ENCODE measurements at regions not wholly inside any gene's neighbourhood (a gene's known extent, or its start where the extent isn't known, plus 50 kb on each side); places are given as distances from the start of the nearest gene placed in this dataset.

GRCh38 chr21:14767192-14767852 is 221.2 kb upstream of the SAMSN1 start:
- dilution Hi-C loops (cut with MboI; ENCODE audit: extremely low pct_ligation_motif_present, low sequenced_read_pairs), result loop anchor here (25.0 kb wide), 1 partner anchor 330 kb away; no protein-coding TSS in a partner anchor
- H4K20me1 ChIP-seq (ENCODE audit: control insufficient read depth, extremely low read depth, insufficient read depth, low read length), result no peaks in the 10 kb centered on the region
- H3K27me3 ChIP-seq (ENCODE audit: control insufficient read depth, extremely low read depth, insufficient read depth, low read length), result no peaks in the 10 kb centered on the region
- H3K36me3 ChIP-seq (ENCODE audit: control insufficient read depth in 2 of 2, extremely low read depth in 1 of 2, insufficient read depth in 2 of 2, low read length in 2 of 2), result no peaks in the 10 kb centered on the region
- no peaks in the 10 kb centered on the region for H3K9me3 ChIP-seq (ENCODE audit: control insufficient read depth, low read depth, low read length)
- no peak overlapping the region for H3K27ac ChIP-seq (ENCODE audit: control insufficient read depth, insufficient read depth, low read length)
- FAIRE-seq, result no peak
- no peak overlapping the region for H3K4me2 ChIP-seq (ENCODE audit: control insufficient read depth, extremely low read depth, insufficient read depth, low read depth, low read length)
- no peak overlapping the region for H2AFZ ChIP-seq (ENCODE audit: control insufficient read depth, low read length)
- no peaks in the 10 kb centered on the region for H3K9me1 ChIP-seq (ENCODE audit: control insufficient read depth, extremely low read depth, insufficient read depth, low read length)
- H3K4me1 ChIP-seq (ENCODE audit: control insufficient read depth, extremely low read depth, insufficient read depth, low read length), result no peaks in the 10 kb centered on the region
- H3K9ac ChIP-seq (ENCODE audit: control insufficient read depth, extremely low read depth, insufficient read depth, low read length), result no peak overlapping the region
- TF ChIP-seq CTCF (optimal IDR thresholded peaks at IDR 0.05 in 1 of 3, IDR thresholded peaks at IDR 0.05 in 1 of 3, conservative IDR thresholded peaks at IDR 0.05 in 1 of 3; ENCODE audit: extremely low read depth in 1 of 3, insufficient read depth in 2 of 3, low read length in 3 of 3), result no peak
- no peak for TF ChIP-seq EZH2 (IDR thresholded peaks at IDR 0.05; ENCODE audit: low read length)
- no peak for DNase-seq (ENCODE audit: low read depth, low spot score)
- H3K79me2 ChIP-seq (ENCODE audit: control insufficient read depth, insufficient read depth, low read length), result no peaks in the 10 kb centered on the region
- H3K4me3 ChIP-seq (ENCODE audit: control insufficient read depth in 2 of 3, extremely low read depth in 1 of 3, insufficient read depth in 2 of 3, low read depth in 1 of 3, low read length in 3 of 3), result no peak overlapping the region

- Histone ChIP-seq H3K36me3 (ENCODE audit: control insufficient read depth in 2 of 2, extremely low read depth in 1 of 2, insufficient read depth in 2 of 2, low read length in 2 of 2) (no peaks in the 10 kb centered on the region), H3K9ac (ENCODE audit: control insufficient read depth, extremely low read depth, insufficient read depth, low read length) (no peak overlapping the region), H3K4me3 (ENCODE audit: control insufficient read depth in 2 of 3, extremely low read depth in 1 of 3, insufficient read depth in 2 of 3, low read depth in 1 of 3, low read length in 3 of 3) (no peak overlapping the region), H3K4me1 (ENCODE audit: control insufficient read depth, extremely low read depth, insufficient read depth, low read length) (no peaks in the 10 kb centered on the region), H3K27me3 (ENCODE audit: control insufficient read depth, extremely low read depth, insufficient read depth, low read length) (no peaks in the 10 kb centered on the region), H3K27ac (ENCODE audit: control insufficient read depth, insufficient read depth, low read length) (no peak overlapping the region), H2AFZ (ENCODE audit: control insufficient read depth, low read length) (no peak overlapping the region), H3K4me2 (ENCODE audit: control insufficient read depth, extremely low read depth, insufficient read depth, low read depth, low read length) (no peak overlapping the region), H3K79me2 (ENCODE audit: control insufficient read depth, insufficient read depth, low read length) (no peaks in the 10 kb centered on the region), H3K9me1 (ENCODE audit: control insufficient read depth, extremely low read depth, insufficient read depth, low read length) (no peaks in the 10 kb centered on the region), H4K20me1 (ENCODE audit: control insufficient read depth, extremely low read depth, insufficient read depth, low read length) (no peaks in the 10 kb centered on the region), H3K9me3 (ENCODE audit: control insufficient read depth, low read depth, low read length) (no peaks in the 10 kb centered on the region)
- no peak for FAIRE-seq
- dilution Hi-C loops (cut with MboI; ENCODE audit: extremely low pct_ligation_motif_present, low sequenced_read_pairs), result loop anchor here (25.0 kb wide), 1 partner anchor 329 kb away; no protein-coding TSS in a partner anchor
- TF ChIP-seq CTCF (optimal IDR thresholded peaks at IDR 0.05 in 1 of 3, IDR thresholded peaks at IDR 0.05 in 1 of 3, conservative IDR thresholded peaks at IDR 0.05 in 1 of 3; ENCODE audit: extremely low read depth in 1 of 3, insufficient read depth in 2 of 3, low read length in 3 of 3) (peak in 1 of 3 experiments; percentile 7), EZH2 (IDR thresholded peaks at IDR 0.05; ENCODE audit: low read length) (no peak)
- DNase-seq (ENCODE audit: low read depth, low spot score), result no peak
Observed at GRCh38 chr21:14766241-14766640, 220.1 kb upstream of the SAMSN1 start.
